ENCODE measurements at regions not wholly inside any gene's neighbourhood (a gene's known extent, or its start where the extent isn't known, plus 50 kb on each side); places are given as distances from the start of the nearest gene placed in this dataset.
"Not testable (repeated sequence)": the region's sequence is repeated elsewhere in the genome, so short reads cannot be mapped to it uniquely, and the experiment has no call there.

DNA sequence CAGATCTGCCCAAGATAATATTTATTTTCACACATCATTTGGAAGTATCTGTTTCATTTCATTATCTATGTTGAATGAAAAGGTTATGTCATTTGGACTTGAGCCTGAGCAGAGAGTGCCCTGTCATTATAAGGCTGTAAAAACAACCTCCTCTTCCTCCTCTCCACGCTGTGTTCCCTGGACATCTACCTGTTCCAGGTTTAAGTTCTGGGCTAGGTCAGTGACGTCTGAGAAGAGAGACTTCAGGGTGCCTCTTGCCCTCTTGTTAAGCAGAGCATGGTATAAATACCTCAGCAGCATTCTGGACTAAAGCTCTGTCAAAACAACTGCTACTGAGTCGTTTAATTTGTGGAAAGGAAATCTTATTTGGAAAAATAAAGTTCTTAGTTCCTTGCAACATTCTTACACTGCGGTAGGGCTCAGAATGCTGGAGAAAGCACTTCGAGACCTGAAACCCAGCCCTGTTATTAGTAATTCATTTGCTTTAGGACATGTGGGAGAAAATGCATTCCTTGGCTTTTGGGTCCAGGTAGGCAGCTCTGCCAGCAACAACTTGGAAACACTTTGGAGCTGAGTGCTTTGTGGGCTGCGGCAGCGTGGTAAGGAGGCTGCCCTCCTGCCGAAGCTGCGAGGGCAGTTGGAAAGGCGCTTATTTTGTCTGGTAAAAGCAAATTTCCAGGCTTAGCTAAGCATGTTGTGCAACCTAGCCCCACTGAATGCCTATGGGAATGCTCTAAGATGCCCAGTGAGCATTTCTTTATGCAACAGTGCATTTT is 91.8 kb upstream of the NEDD4L start:
- no peak for DNase-seq

- DNase-seq, result no peak
These were observed 92.8 kb upstream of the NEDD4L start for GRCh38 chr18:57951117-57951796.

- no peak for DNase-seq
These were observed 93.5 kb upstream of the NEDD4L start for GRCh38 chr18:57950542-57950941.

GRCh38 chr18:57949335-57949734 is 94.7 kb upstream of the NEDD4L start:
- not testable (repeated sequence) for DNase-seq

DNA sequence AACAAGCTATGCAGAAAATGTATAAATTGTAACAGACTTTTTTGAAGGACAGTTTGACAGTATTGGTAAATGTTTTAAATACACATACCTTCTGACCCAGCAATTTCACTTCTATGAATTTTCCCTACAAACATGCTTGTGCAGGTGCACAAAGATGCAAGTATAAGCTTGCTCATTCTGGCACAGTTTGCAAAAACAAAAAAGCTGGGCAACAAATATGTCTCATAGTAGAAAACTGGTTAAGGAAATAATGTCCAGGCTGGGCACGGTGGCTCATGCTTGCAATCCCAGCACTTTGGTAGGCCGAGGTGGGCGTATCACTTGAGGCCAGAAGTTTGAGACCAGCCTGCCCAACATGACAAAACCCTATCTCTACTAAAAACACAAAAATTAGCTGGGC is 96.9 kb upstream of the NEDD4L start:
- no peak for DNase-seq

DNA sequence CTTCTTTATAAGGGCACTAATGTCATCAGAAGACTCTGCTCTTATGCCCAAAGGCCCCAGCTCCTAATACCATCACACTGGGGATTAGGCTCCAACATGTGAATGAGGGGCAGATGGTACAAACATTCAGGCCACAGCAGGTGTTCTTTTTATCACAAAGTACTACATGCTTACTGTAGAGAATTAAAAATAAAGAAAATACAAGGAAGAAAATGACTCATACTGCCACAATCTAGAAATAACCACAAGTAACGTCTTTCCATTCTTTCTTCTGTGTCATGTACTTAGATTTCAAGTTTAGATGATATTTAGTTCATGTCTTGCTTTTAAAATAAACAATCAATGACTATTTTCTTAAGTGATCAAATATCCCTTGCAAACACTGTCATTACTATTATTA is 100.3 kb upstream of the NEDD4L start:
- DNase-seq, result no peak

DNA sequence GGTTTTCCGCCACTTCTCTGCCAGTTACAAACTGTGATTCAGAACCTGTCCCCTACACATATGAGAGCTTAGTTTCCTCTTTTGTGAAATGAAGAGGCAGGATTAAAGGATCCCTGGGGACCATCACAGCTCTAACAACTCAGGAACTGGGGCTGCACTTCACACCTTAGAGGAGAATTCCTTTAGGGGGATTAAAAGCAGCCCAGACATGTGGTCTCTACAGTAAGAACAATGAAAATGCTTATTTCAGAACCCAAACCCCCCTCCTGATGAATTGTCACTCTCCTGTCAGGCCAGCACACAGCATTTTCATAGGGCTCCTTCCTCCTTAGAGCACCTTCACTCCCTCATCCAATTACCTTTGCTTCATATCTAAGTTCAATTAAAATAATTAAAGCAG is 101.5 kb upstream of the NEDD4L start:
- DNase-seq, result no peak

GRCh38 chr18:57941841-57942489 is 102.1 kb upstream of the NEDD4L start:
- DNase-seq, result no peak

DNA sequence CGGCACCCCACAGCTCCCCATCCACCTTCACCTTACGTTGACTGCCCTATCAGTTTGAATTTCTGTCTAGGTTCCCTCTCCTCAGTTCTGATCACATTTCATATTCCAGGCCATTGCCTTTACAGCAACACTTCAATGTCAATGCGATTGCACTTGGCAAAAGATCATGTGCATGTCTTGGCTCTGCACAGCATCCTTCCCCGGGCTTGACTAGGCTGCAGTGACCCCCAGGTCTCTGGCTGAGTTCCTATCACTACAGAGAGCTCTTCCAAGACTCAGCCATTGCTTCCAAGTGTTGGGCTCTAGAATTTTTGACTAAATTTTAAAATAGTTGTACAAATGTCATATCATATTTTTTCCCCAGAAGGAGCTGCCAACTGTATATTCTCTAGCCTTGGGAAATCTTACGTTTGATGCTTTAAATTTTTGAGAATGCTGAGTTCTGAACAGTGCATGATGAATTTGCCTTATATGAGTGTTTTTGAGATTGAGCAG is 103.8 kb upstream of the NEDD4L start:
- no peak for DNase-seq

- not testable (repeated sequence) for DNase-seq
These were observed 109.7 kb upstream of the NEDD4L start for GRCh38 chr18:57934375-57934774.

DNA sequence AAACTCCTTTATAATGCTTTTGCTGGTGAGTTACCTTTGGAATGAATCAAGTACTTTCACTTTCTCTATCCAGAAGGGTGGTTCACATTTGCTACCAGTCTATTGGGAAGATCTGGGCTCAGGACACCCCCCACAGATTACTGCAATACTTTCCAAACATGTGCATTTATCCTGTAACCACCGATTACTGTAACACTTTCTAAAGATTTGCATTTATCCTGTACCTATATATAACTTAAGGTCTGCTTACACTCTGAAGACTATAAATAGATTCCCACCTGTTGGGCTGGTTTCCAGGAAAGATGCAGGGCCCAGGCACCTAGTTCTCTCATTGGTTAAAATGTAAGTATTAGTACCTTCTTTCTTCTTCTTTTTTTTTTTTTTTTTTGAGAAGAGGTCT is 113.0 kb upstream of the NEDD4L start:
- DNase-seq, result no peak

GRCh38 chr18:57930476-57930875 is 113.5 kb upstream of the NEDD4L start:
- DNase-seq, result no peak

- DNase-seq, result no peak
These were observed 114.1 kb upstream of the NEDD4L start for GRCh38 chr18:57929922-57930321.

DNA sequence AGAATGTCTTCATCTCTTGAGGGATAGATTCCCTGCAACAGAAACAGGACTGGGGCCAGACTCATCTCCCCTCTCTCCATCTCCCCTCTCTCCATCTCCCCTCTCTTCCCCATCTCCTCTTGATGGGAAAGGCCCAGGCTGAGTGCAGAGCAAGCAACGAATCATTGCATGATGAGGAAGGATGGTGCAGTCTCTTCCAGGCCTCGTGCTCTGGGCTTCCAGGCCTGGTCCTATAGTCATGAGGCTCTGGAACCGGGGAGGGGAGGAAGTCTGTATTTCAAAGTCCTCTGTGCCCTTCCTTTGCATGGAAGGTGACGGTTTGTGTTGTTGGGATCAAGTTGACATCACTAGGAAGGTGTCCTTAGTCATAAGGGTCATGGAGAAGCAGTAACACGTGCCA is 115.6 kb upstream of the NEDD4L start:
- no peak for DNase-seq

GRCh38 chr18:57927511-57927910 is 116.5 kb upstream of the NEDD4L start:
- no peak for DNase-seq

GRCh38 chr18:57925706-57926105 is 118.3 kb upstream of the NEDD4L start:
- no peak for DNase-seq

DNA sequence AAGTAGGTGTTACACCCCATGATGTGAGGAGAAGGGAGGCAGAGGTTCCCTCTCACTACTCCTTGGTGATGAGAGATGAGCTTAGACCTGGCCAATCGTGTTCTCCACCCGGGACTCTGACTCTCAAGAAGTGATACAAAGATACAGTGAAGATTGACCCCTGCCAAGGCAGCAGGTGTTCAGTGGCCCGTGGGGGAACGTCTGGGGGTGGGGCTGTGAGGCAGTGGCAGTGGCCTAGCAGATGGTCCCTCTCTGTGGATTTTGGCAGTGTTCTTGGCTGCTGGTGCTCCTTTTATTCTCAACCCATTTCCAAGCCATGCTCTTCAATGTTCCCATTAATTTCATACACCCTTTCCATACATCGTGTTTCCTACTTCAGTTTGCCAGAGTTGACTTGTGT is 120.4 kb upstream of the NEDD4L start:
- DNase-seq, result no peak

GRCh38 chr18:57922885-57923284 is 119.8 kb upstream of the ATP8B1 start:
- DNase-seq, result no peak

- DNase-seq, result peak in 1 of 5 donors; percentile 21
These were observed 118.6 kb upstream of the ATP8B1 start for GRCh38 chr18:57921708-57922107.

DNA sequence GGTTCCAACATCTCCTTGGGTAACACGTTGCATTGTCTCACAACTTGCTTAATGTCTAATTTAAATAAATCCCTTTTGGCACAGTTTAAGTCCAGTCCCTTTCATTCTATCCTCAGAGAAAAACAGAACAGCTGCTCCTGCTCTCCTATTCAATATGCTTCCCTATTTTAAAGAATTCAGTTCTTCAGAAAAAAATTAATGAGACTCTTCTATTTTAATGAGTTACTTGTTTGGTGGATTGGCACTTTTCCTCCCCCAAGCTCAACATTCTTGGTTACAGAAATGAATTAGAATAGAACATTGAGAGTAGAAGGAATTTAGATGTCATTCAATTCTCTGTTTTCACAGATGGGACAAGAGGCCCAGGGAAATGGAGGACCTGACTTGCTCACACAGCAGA is 116.9 kb upstream of the ATP8B1 start:
- no peak for DNase-seq

DNA sequence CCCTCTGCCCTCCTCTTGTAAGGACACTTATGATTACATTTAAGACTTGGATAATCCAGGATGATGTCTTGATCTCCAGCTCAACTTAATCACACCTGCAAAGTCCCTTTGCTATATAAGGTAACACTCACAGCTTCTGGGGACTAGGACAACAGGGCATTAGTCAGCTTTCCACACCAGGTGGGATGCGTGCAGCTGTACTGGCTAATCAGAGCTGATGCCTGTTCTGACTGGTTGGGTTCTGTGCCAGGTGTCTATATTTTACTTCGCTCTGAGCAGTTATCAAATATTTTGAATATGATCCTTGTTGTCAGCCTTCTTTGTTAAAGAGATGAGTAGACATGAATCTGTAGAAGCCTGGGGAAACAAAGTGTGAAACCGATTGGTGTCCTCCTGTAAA is 115.5 kb upstream of the ATP8B1 start:
- DNase-seq, result no peak

GRCh38 chr18:57916684-57917083 is 113.6 kb upstream of the ATP8B1 start:
- no peak for DNase-seq

GRCh38 chr18:57915865-57916582 is 112.9 kb upstream of the ATP8B1 start:
- peak in 1 of 5 donors; percentile 54 for DNase-seq

Measured in T-helper 1 cell (primary cell).